ENCODE measurements at regions not wholly inside any gene's neighbourhood (a gene's known extent, or its start where the extent isn't known, plus 50 kb on each side); places are given as distances from the start of the nearest gene placed in this dataset.
"Not testable (repeated sequence)": the region's sequence is repeated elsewhere in the genome, so short reads cannot be mapped to it uniquely, and the experiment has no call there.

GRCh38 chr7:118907911-118908527 is 683.5 kb downstream of the ANKRD7 start:
- TF ChIP-seq CTCF (IDR thresholded peaks at IDR 0.05) (no peak), ZFX (IDR thresholded peaks at IDR 0.05; ENCODE audit: borderline replicate concordance) (no peak)

GRCh38 chr7:118916120-118916519 is 691.6 kb downstream of the ANKRD7 start:
- not testable (repeated sequence) for H3K27ac ChIP-seq

More at GRCh38 chr7:118907911-118908527, 683.5 kb downstream of the ANKRD7 start:
- no peak overlapping the region for H3K27ac ChIP-seq

GRCh38 chr7:118918556-118918955 is 694.1 kb downstream of the ANKRD7 start:
- no peak overlapping the region for H3K27ac ChIP-seq
- peak; percentile 69 for TF ChIP-seq CTCF (IDR thresholded peaks at IDR 0.05)
- TF ChIP-seq ZFX (IDR thresholded peaks at IDR 0.05; ENCODE audit: borderline replicate concordance), result no peak

- TF ChIP-seq ZFX (IDR thresholded peaks at IDR 0.05; ENCODE audit: borderline replicate concordance) (no peak), CTCF (IDR thresholded peaks at IDR 0.05) (no peak)
- no peak overlapping the region for H3K27ac ChIP-seq
Measured at GRCh38 chr7:118938845-118939244, 714.3 kb downstream of the ANKRD7 start.

GRCh38 chr7:118944271-118944670 is 719.8 kb downstream of the ANKRD7 start:
- TF ChIP-seq ZFX (IDR thresholded peaks at IDR 0.05; ENCODE audit: borderline replicate concordance) (no peak), CTCF (IDR thresholded peaks at IDR 0.05) (no peak)

GRCh38 chr7:118945911-118946682 is 721.6 kb downstream of the ANKRD7 start:
- TF ChIP-seq CTCF (IDR thresholded peaks at IDR 0.05), result no peak
- no peak for TF ChIP-seq ZFX (IDR thresholded peaks at IDR 0.05; ENCODE audit: borderline replicate concordance)
- H3K27ac ChIP-seq, result no peak overlapping the region

More at GRCh38 chr7:118944271-118944670, 719.8 kb downstream of the ANKRD7 start:
- H3K27ac ChIP-seq, result no peak overlapping the region

GRCh38 chr7:118948508-118948907 is 724.0 kb downstream of the ANKRD7 start:
- TF ChIP-seq ZFX (IDR thresholded peaks at IDR 0.05; ENCODE audit: borderline replicate concordance) (no peak), CTCF (IDR thresholded peaks at IDR 0.05) (no peak)
- H3K27ac ChIP-seq, result no peak overlapping the region

Measured in 22Rv1 (cell line).